Caco-2 (cell line): ENCODE measurements at regions not wholly inside any gene's neighbourhood (a gene's known extent, or its start where the extent isn't known, plus 50 kb on each side); places are given as distances from the start of the nearest gene placed in this dataset.
A peak's percentile ranks its signal among the peaks of the same experiment; 100 is the strongest.

Experiments
- BruUV-seq: library from RNA; stranded (reverse); fragments of 400-500 nt; replicated peaks from 2 replicates; lab custom pipeline; 2021; lab: Mats Ljungman, UMichigan
- CTCF ChIA-PET: fragments of 300-600 bp; sonication (Branson Sonifier 250); formaldehyde crosslinking; loops from one replicate; lab custom pipeline; 2022; ENCODE audit warnings: antibody characterized with exemption; lab: Charles Lee
- POLR2A ChIA-PET: fragments of 300-600 bp; sonication (Branson Sonifier 250); formaldehyde crosslinking; loops from one replicate; lab custom pipeline; 2022; ENCODE audit warnings: antibody characterized with exemption; lab: Charles Lee
- DNase-seq, 2 experiments: peaks; one replicate each; pipeline versions ENCODE4 v3.0.0 to v3.0.0-alpha.2; 2020 to 2022
- H3K27me3 ChIP-seq: replicated peaks from 2 replicates; pipeline ENCODE4 v1.6.0; 2011; ENCODE audit warnings: low read length; ENCODE audit not compliant: control insufficient read depth, insufficient read depth
- H3K36me3 ChIP-seq: 2 replicates; pipeline ENCODE4 v1.5.1; 2011; ENCODE audit warnings: low read length; ENCODE audit not compliant: control insufficient read depth, insufficient read depth
- H3K4me1 ChIP-seq: fragments of 250-450 bp; sonication (Bioruptor Pico); 2 replicates; pipeline ENCODE4 v1.5.1; 2020; ENCODE audit warnings: mild to moderate bottlenecking
- H3K4me3 ChIP-seq: 2 replicates; pipeline ENCODE4 v1.5.1; 2011; ENCODE audit warnings: low read depth, mild to moderate bottlenecking, control low read depth, low read length
- H3K9me3 ChIP-seq: fragments of 250-450 bp; sonication (Bioruptor Pico); 2 replicates; pipeline ENCODE4 v1.5.1; 2020; ENCODE audit warnings: mild to moderate bottlenecking, moderate library complexity
- H3K27ac Mint-ChIP-seq: one replicate; pipeline ENCODE4 v1.8.0; 2022; ENCODE audit warnings: mixed read lengths; ENCODE audit not compliant: unreplicated experiment
- H3K27me3 Mint-ChIP-seq: one replicate; pipeline ENCODE4 v1.8.0; 2022; ENCODE audit warnings: mixed read lengths; ENCODE audit not compliant: insufficient read depth, unreplicated experiment
- H3K36me3 Mint-ChIP-seq: one replicate; pipeline ENCODE4 v1.8.0; 2022; ENCODE audit warnings: mild to moderate bottlenecking, mixed read lengths; ENCODE audit not compliant: insufficient read depth, unreplicated experiment
- H3K4me1 Mint-ChIP-seq: one replicate; pipeline ENCODE4 v1.8.0; 2022; ENCODE audit warnings: low read depth, mixed read lengths; ENCODE audit not compliant: unreplicated experiment
- H3K4me3 Mint-ChIP-seq: one replicate; pipeline ENCODE4 v1.8.0; 2022; ENCODE audit warnings: mild to moderate bottlenecking, moderate library complexity, mixed read lengths; ENCODE audit not compliant: unreplicated experiment
- H3K9me3 Mint-ChIP-seq: one replicate; pipeline ENCODE4 v1.8.0; 2022; ENCODE audit warnings: mixed read lengths; ENCODE audit not compliant: unreplicated experiment
- intact Hi-C: fragments of 100-400 bp; cut with micrococcal nuclease; formaldehyde crosslinking; loops from one replicate; pipeline ENCODE4 v1.10.0; 2022; ENCODE audit not compliant: unreplicated experiment
- TF ChIP-seq, protein P1 (sequence below), 2 experiments: fragments of 200-600 bp in 1 of 2; IDR thresholded peaks; 1 replicate in 1 of 2; 2 replicates in 1 of 2; pipeline versions ENCODE4 v1.5.1 to v1.8.0; 2011 to 2022; ENCODE audit warnings: antibody characterized with exemption in 1 of 2, control low read depth in 1 of 2, inconsistent platforms in 1 of 2, low read depth in 1 of 2, low read length in 1 of 2, mild to moderate bottlenecking in 1 of 2, moderate library complexity in 1 of 2; ENCODE audit not compliant: insufficient read depth in 1 of 2, severe bottlenecking in 1 of 2, unreplicated experiment in 1 of 2

DNA sequence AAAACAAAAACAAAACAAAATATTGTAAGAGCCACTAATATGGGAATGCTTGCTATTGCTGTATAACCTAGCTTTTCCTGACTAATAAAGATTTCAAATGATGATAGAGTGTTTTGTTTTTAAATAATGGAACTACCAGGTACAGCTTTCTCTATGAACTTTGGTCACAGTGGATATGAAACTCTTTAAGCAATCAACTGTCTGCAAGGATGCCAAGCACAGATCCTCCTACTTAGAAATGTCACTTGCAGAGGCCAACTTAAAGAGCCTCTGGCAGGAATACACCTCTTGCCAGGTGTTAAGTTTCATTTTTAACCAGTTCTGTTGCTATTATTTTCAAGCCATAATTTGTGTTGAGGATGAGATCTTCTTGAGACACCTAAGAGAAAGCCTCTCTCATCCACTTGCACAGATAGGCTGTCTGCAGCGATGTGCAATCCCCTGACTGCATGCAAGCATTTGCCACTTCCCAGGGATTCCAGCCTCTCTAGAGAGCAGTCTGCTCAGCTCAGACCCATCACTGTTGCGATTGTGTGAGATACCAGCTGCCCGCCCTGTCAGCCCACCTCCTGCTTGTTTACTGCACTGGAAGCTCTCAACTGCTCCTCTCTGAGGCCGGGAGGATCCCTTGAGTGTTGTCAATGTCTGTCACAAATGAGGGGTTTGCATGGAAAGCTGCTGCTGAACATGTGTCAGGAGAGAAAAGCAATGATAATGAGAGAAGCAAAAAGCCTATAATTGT, 86.1 kb upstream of the SCG2 start:
- Mint-ChIP-seq H3K36me3 (no peaks in the 10 kb centered on the region), H3K4me3 (no peak overlapping the region), H3K27ac (no peak overlapping the region), H3K27me3 (no peaks in the 10 kb centered on the region), H3K4me1 (no peaks in the 10 kb centered on the region), H3K9me3 (no peaks in the 10 kb centered on the region)
- no TSS peak for BruUV-seq
- Histone ChIP-seq H3K4me1 (no peaks in the 10 kb centered on the region), H3K9me3 (no peaks in the 10 kb centered on the region), H3K27me3 (no peaks in the 10 kb centered on the region), H3K4me3 (no peak overlapping the region), H3K36me3 (no peaks in the 10 kb centered on the region)
- no peak for DNase-seq
- ChIA-PET POLR2A (no interaction called here), CTCF (interaction anchor here (1.0 to 1.4 kb wide), 2 partner anchors 110 to 112 kb away, joined by 3 read pairs; no protein-coding TSS in a partner anchor)
- TF ChIP-seq, protein P1, sequence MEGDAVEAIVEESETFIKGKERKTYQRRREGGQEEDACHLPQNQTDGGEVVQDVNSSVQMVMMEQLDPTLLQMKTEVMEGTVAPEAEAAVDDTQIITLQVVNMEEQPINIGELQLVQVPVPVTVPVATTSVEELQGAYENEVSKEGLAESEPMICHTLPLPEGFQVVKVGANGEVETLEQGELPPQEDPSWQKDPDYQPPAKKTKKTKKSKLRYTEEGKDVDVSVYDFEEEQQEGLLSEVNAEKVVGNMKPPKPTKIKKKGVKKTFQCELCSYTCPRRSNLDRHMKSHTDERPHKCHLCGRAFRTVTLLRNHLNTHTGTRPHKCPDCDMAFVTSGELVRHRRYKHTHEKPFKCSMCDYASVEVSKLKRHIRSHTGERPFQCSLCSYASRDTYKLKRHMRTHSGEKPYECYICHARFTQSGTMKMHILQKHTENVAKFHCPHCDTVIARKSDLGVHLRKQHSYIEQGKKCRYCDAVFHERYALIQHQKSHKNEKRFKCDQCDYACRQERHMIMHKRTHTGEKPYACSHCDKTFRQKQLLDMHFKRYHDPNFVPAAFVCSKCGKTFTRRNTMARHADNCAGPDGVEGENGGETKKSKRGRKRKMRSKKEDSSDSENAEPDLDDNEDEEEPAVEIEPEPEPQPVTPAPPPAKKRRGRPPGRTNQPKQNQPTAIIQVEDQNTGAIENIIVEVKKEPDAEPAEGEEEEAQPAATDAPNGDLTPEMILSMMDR (IDR thresholded peaks at IDR 0.05; ENCODE audit: insufficient read depth in 1 of 2, low read depth in 1 of 2, low read length in 1 of 2, severe bottlenecking in 1 of 2, unreplicated experiment in 1 of 2), result no peak
- intact Hi-C loops, result no loop called here

DNA sequence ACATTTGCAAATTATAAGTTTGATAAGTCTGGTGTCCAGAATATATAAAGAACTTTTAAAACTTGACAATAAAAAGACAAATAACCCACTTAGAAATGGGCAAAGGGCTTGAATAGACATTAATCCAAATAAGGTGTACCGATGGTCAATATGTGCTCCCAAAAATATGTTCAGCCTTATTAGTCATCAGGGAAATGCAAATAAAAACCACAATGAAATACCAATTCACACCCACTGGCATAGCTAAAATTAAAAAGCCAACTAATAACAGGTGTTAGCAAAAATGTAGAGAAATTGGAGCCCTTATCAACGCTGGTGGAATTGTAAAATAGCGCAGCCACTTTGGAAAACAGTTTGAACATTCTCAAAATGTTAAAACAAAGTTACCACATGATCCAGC, 79.0 kb upstream of the SCG2 start:
- no peaks in the 10 kb centered on the region for H3K36me3 Mint-ChIP-seq
- Histone ChIP-seq H3K4me1 (no peaks in the 10 kb centered on the region), H3K4me3 (no peak overlapping the region), H3K36me3 (no peaks in the 10 kb centered on the region), H3K27me3 (no peaks in the 10 kb centered on the region), H3K9me3 (no peaks in the 10 kb centered on the region)
- no peak for DNase-seq
- BruUV-seq, result no TSS peak
- intact Hi-C loops, result no loop called here
- H3K27ac Mint-ChIP-seq, result no peak overlapping the region
- TF ChIP-seq, protein P1 (IDR thresholded peaks at IDR 0.05; ENCODE audit: insufficient read depth in 1 of 2, low read depth in 1 of 2, low read length in 1 of 2, severe bottlenecking in 1 of 2, unreplicated experiment in 1 of 2), result no peak
- no peaks in the 10 kb centered on the region for H3K27me3 Mint-ChIP-seq
- CTCF ChIA-PET, result no interaction called here
- H3K4me1 Mint-ChIP-seq, result no peaks in the 10 kb centered on the region
- POLR2A ChIA-PET, result no interaction called here
- H3K9me3 Mint-ChIP-seq, result no peaks in the 10 kb centered on the region
- no peak overlapping the region for H3K4me3 Mint-ChIP-seq

DNA sequence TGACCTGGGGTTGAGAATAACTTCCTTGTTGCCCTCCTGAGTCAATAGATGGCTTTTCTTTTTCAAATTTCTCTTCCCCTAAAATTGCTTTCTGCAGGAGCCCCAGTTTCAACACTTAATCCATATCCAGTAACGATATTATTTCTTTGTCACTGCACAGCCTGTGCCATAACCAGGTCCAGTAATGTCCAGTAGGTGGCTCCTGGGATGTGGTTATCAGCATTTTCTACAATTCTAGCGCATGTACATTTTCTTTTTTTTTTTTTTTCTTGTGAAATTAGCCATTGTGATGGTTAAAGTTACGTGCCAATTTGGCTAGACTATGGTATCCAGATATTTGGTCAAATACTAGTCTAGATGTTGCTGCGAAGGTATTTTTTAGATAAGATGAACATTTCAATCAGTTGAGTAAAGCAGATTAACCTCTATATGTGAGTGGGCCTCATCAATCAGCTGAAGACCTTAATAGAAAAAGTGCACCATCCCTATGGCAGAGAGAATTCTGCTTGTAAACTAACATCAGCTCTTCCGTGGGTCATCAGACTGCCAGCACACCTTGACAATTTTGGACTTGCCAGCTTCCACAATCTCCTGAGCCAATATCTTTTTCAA, 72.9 kb upstream of the SCG2 start:
- Histone ChIP-seq H3K4me3 (no peak overlapping the region), H3K4me1 (no peaks in the 10 kb centered on the region), H3K36me3 (no peaks in the 10 kb centered on the region), H3K9me3 (0 out of 2 replicates have a peak, but pooled peaks cover 3% of the 10 kb centered on the region), H3K27me3 (no peaks in the 10 kb centered on the region)
- ChIA-PET CTCF (interaction anchor here (1.0 to 1.8 kb wide), 2 partner anchors 17 to 123 kb away, joined by 3 to 6 read pairs; no protein-coding TSS in a partner anchor), POLR2A (no interaction called here)
- Mint-ChIP-seq H3K4me3 (no peak overlapping the region), H3K36me3 (no peaks in the 10 kb centered on the region), H3K27ac (no peak overlapping the region), H3K9me3 (no peaks in the 10 kb centered on the region), H3K27me3 (peaks cover 3% of the 10 kb centered on the region), H3K4me1 (peaks cover 7% of the 10 kb centered on the region)
- intact Hi-C loops, result loop anchor here (1.0 kb wide), 3 partner anchors 50 to 186 kb away; no protein-coding TSS in a partner anchor
- no TSS peak for BruUV-seq
- TF ChIP-seq, protein P1 (IDR thresholded peaks at IDR 0.05; ENCODE audit: insufficient read depth in 1 of 2, low read depth in 1 of 2, low read length in 1 of 2, severe bottlenecking in 1 of 2, unreplicated experiment in 1 of 2), result peak; percentile 88 to 97
- DNase-seq, result peak; percentile 52 to 70
